ENCODE measurements at regions not wholly inside any gene's neighbourhood (a gene's known extent, or its start where the extent isn't known, plus 50 kb on each side); places are given as distances from the start of the nearest gene placed in this dataset.
"Not testable (repeated sequence)": the region's sequence is repeated elsewhere in the genome, so short reads cannot be mapped to it uniquely, and the experiment has no call there.

DNA sequence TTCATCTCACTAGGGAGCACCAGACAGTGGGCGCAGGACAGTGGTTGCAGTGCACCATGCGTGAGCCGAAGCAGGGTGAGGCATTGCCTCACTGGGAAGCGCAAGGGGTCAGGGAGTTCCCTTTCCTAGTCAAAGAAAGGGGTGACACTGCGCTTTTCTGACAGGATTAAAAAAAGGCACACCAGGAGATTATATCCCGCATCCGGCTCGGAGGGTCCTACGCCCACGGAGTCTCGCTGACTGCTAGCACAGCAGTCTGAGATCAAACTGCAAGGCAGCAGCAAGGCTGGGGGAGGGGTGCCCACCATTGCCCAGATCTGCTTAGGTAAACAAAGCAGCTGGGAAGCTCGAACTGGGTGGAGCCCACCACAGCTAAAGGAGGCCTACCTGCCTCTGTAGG is 1416.7 kb upstream of the C9orf72 start:
- TF ChIP-seq, protein P1, sequence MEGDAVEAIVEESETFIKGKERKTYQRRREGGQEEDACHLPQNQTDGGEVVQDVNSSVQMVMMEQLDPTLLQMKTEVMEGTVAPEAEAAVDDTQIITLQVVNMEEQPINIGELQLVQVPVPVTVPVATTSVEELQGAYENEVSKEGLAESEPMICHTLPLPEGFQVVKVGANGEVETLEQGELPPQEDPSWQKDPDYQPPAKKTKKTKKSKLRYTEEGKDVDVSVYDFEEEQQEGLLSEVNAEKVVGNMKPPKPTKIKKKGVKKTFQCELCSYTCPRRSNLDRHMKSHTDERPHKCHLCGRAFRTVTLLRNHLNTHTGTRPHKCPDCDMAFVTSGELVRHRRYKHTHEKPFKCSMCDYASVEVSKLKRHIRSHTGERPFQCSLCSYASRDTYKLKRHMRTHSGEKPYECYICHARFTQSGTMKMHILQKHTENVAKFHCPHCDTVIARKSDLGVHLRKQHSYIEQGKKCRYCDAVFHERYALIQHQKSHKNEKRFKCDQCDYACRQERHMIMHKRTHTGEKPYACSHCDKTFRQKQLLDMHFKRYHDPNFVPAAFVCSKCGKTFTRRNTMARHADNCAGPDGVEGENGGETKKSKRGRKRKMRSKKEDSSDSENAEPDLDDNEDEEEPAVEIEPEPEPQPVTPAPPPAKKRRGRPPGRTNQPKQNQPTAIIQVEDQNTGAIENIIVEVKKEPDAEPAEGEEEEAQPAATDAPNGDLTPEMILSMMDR (IDR thresholded peaks at IDR 0.05), result not testable (repeated sequence)
- not testable (repeated sequence) for TF ChIP-seq POLR2A (IDR thresholded peaks at IDR 0.05)

Data from ovary (tissue), 3 donors.